Tibial nerve (tissue), 3 donors: ENCODE measurements at regions not wholly inside any gene's neighbourhood (a gene's known extent, or its start where the extent isn't known, plus 50 kb on each side); places are given as distances from the start of the nearest gene placed in this dataset.

Experiments
- EP300 ChIP-seq, 2 donors: sonication (generic); formaldehyde crosslinking; IDR thresholded peaks; one replicate each; pipeline ENCODE4 v1.6.1; 2017; ENCODE audit warnings: antibody characterized with exemption in 2 of 2, mild to moderate bottlenecking in 1 of 2
- POLR2A ChIP-seq, 2 donors: fragments of 450-650 bp; IDR thresholded peaks; one replicate each; pipeline ENCODE4 v1.6.1; 2017; ENCODE audit warnings: antibody characterized with exemption in 2 of 2, mild to moderate bottlenecking in 2 of 2, moderate library complexity in 2 of 2

- TF ChIP-seq POLR2A (IDR thresholded peaks at IDR 0.05) (no peak), EP300 (IDR thresholded peaks at IDR 0.05) (no peak)
Measured at GRCh38 chr18:29457316-29457889, 1280.5 kb upstream of the CDH2 start.
